GM12878 (cell line): ENCODE measurements at regions not wholly inside any gene's neighbourhood (a gene's known extent, or its start where the extent isn't known, plus 50 kb on each side); places are given as distances from the start of the nearest gene placed in this dataset.

Source experiments
- ATAC-seq: fragments of 200-7000 bp; cut with Tn5 transposase; 3 replicates; pipeline ENCODE4 v1.9.1; 2020; ENCODE audit warnings: mild to moderate bottlenecking, moderate library complexity
- BruUV-seq: library from RNA; stranded (reverse); fragments of 400-500 nt; replicated peaks from 2 replicates; lab custom pipeline; 2021; lab: Mats Ljungman, UMichigan
- CTCF ChIA-PET: fragments of 300-600 bp; sonication (Branson Sonifier 250); formaldehyde crosslinking; extraction: SDS; loops from one replicate; lab custom pipeline; 2021; ENCODE audit warnings: inconsistent platforms; lab: Yijun Ruan, JAX
- POLR2A ChIA-PET: fragments of 350-600 bp; formaldehyde crosslinking; extraction: SDS; loops from one replicate; lab custom pipeline; 2021; ENCODE audit warnings: inconsistent platforms; lab: Charles Lee
- RAD21 ChIA-PET: fragments of 300-600 bp; sonication (Branson Sonifier 250); formaldehyde crosslinking; loops from one replicate; lab custom pipeline; 2023; ENCODE audit warnings: antibody characterized with exemption; ENCODE audit not compliant: unreplicated experiment; lab: Charles Lee
- SMC1A ChIA-PET: fragments of 300-600 bp; sonication (Branson Sonifier 250); formaldehyde crosslinking; loops from one replicate; lab custom pipeline; 2023; ENCODE audit not compliant: unreplicated experiment, uncharacterized antibody; lab: Charles Lee
- DNase-seq: peaks from one replicate; pipeline ENCODE4 v3.0.0-alpha.2; 2011; ENCODE audit warnings: low read depth, low spot score
- FAIRE-seq: peaks from 3 replicates; lab custom pipeline; 2011; peaks lifted over from hg19 to GRCh38; lab: Jason Lieb, UNC
- H2AFZ ChIP-seq: 2 replicates; pipeline ENCODE4 v1.6.0; 2011; ENCODE audit warnings: low read depth, low read length, control low read depth; ENCODE audit not compliant: control insufficient read depth
- H3K27ac ChIP-seq: 2 replicates; pipeline ENCODE4 v1.5.1; 2011; ENCODE audit warnings: control low read depth; ENCODE audit not compliant: control insufficient read depth, insufficient read depth
- H3K27me3 ChIP-seq, 2 experiments: replicated peaks in 1 of 2; 2 replicates each; pipeline versions ENCODE4 v1.6.0 to v1.6.1; 2011; ENCODE audit warnings: low read length in 1 of 2; ENCODE audit not compliant: control insufficient read depth in 2 of 2, insufficient read depth in 2 of 2
- H3K36me3 ChIP-seq, 2 experiments: 2 replicates each; pipeline ENCODE4 v1.5.1; 2011; ENCODE audit warnings: low read length in 1 of 2; ENCODE audit not compliant: control insufficient read depth in 2 of 2, insufficient read depth in 2 of 2
- H3K4me1 ChIP-seq: 2 replicates; pipeline ENCODE4 v1.6.1; 2011; ENCODE audit warnings: mild to moderate bottlenecking, low read length, moderate library complexity, mixed read lengths; ENCODE audit not compliant: control insufficient read depth, insufficient read depth
- H3K4me2 ChIP-seq: 2 replicates; pipeline ENCODE4 v1.6.0; 2011; ENCODE audit warnings: control low read depth; ENCODE audit not compliant: control insufficient read depth, insufficient read depth
- H3K4me3 ChIP-seq: fragments of 200-600 bp; sonication (generic); 2 replicates; pipeline ENCODE4 v1.5.1; 2016
- H3K79me2 ChIP-seq: 2 replicates; pipeline ENCODE4 v1.6.0; 2011; ENCODE audit warnings: low read length; ENCODE audit not compliant: control insufficient read depth, insufficient read depth
- H3K9ac ChIP-seq: 2 replicates; pipeline ENCODE4 v1.8.0; 2011; ENCODE audit warnings: low read length, control low read depth, mixed read lengths; ENCODE audit not compliant: control insufficient read depth, insufficient read depth
- H3K9me3 ChIP-seq: replicated peaks from 3 replicates; pipeline ENCODE4 v1.5.1; 2011; ENCODE audit warnings: mild to moderate bottlenecking, low read length; ENCODE audit not compliant: control insufficient read depth, insufficient read depth
- H4K20me1 ChIP-seq: 2 replicates; pipeline ENCODE4 v1.6.0; 2011; ENCODE audit not compliant: control insufficient read depth, insufficient read depth
- BACH1 ChIP-seq: fragments of 450-650 bp; IDR thresholded peaks from 2 replicates; pipeline ENCODE4 v1.6.1; 2017; ENCODE audit warnings: mild to moderate bottlenecking, borderline replicate concordance
- CHD4 ChIP-seq: fragments of 200-600 bp; sonication (generic); IDR thresholded peaks from 2 replicates; pipeline ENCODE4 v1.6.1; 2016; ENCODE audit warnings: mild to moderate bottlenecking
- E2F8 ChIP-seq: fragments of 450-650 bp; IDR thresholded peaks from 2 replicates; pipeline ENCODE4 v1.6.1; 2018; ENCODE audit warnings: mild to moderate bottlenecking, low read depth, moderate library complexity; ENCODE audit not compliant: partially characterized antibody
- FOXM1 ChIP-seq: IDR thresholded peaks from 2 replicates; pipeline ENCODE4 v1.6.1; 2012; ENCODE audit warnings: low read depth, mild to moderate bottlenecking, inconsistent platforms, low read length, moderate library complexity
- HCFC1 ChIP-seq: fragments of 150-350 bp; IDR thresholded peaks from 2 replicates; pipeline ENCODE4 v1.6.1; 2014; ENCODE audit warnings: low read length
- HSF1 ChIP-seq: fragments of 150-350 bp; IDR thresholded peaks from 2 replicates; pipeline ENCODE4 v1.6.1; 2014; ENCODE audit warnings: mild to moderate bottlenecking, low read depth, low read length
- MYC ChIP-seq: IDR thresholded peaks from 2 replicates; pipeline ENCODE4 v1.6.1; 2011; ENCODE audit warnings: mild to moderate bottlenecking, low read length, moderate library complexity, inconsistent platforms; ENCODE audit not compliant: insufficient read depth, insufficient replicate concordance, insufficient read length, severe bottlenecking
- NFYB ChIP-seq: IDR thresholded peaks from 2 replicates; pipeline ENCODE4 v1.6.1; 2011; ENCODE audit warnings: low read depth, mild to moderate bottlenecking, low read length, improper control_type of control experiment, moderate library complexity; ENCODE audit not compliant: insufficient read depth
- PAX5 ChIP-seq: IDR thresholded peaks from 2 replicates; pipeline ENCODE4 v1.6.1; 2011; ENCODE audit warnings: low read depth, low read length, borderline replicate concordance
- POLR2A ChIP-seq: IDR thresholded peaks from 2 replicates; pipeline ENCODE4 v1.6.1; 2011; ENCODE audit warnings: low read depth, mild to moderate bottlenecking, low read length
- POLR2AphosphoS5 ChIP-seq: IDR thresholded peaks from 2 replicates; pipeline ENCODE4 v1.6.1; 2011; ENCODE audit warnings: mild to moderate bottlenecking, low read length, inconsistent platforms
- RFX5 ChIP-seq: IDR thresholded peaks from 2 replicates; pipeline ENCODE4 v1.6.1; 2011; ENCODE audit warnings: low read depth, low read length, improper control_type of control experiment
- TAF1 ChIP-seq: IDR thresholded peaks from 2 replicates; pipeline ENCODE4 v1.6.1; 2011; ENCODE audit warnings: mild to moderate bottlenecking, low read depth, low read length, borderline replicate concordance
- TCF3 ChIP-seq: IDR thresholded peaks from 2 replicates; pipeline ENCODE4 v1.6.1; 2012; ENCODE audit warnings: low read depth, mild to moderate bottlenecking, low read length, borderline replicate concordance; ENCODE audit not compliant: insufficient read depth
- ZBED1 ChIP-seq: IDR thresholded peaks from 2 replicates; pipeline ENCODE4 v1.6.1; 2016; ENCODE audit warnings: borderline replicate concordance
- WGBS: methylation state at CpG from one replicate; pipeline ENCODE4 v1.1.6; 2016; ENCODE audit warnings: low lambda C conversion rate; ENCODE audit not compliant: insufficient replicate concordance, insufficient coverage; ENCODE audit errors: missing lambda C conversion rate; 5-methylcytosine and 5-hydroxymethylcytosine counted together
- in situ Hi-C: fragments of 300-500 bp; cut with MboI; formaldehyde crosslinking; loops from 9 replicates; pipeline ENCODE4 v1.14.3; 2018; ENCODE audit warnings: mixed read lengths
- intact Hi-C: fragments of 100-400 bp; cut with micrococcal nuclease; formaldehyde crosslinking; loops from one replicate; pipeline ENCODE4 v1.14.2; 2022; ENCODE audit not compliant: unreplicated experiment

- intact Hi-C loops (no loop called here), in situ Hi-C loops (no loop called here)
- ChIA-PET RAD21 (no interaction called here), SMC1A (no interaction called here), POLR2A (interaction anchor here (0.6 kb wide), 1 partner anchor 1111 kb away, joined by 3 read pairs; no protein-coding TSS in a partner anchor), CTCF (no interaction called here)
- H3K36me3 ChIP-seq = no peaks in the 10 kb centered on the region
- H3K27me3 ChIP-seq = peaks cover 4 to 9% of the 10 kb centered on the region in 2 experiments
- no peak for ATAC-seq
- H3K79me2 ChIP-seq = no peaks in the 10 kb centered on the region
- H3K4me2 ChIP-seq = no peak overlapping the region
- H2AFZ ChIP-seq = no peak overlapping the region
- WGBS = 41% methylated on average over 9 of the region's 9 CpGs
- H3K4me3 ChIP-seq = no peak overlapping the region
- TF ChIP-seq ZBED1 (no peak), MYC (no peak), BACH1 (no peak), CHD4 (no peak), POLR2AphosphoS5 (no peak), HCFC1 (no peak), NFYB (no peak)
- no peaks in the 10 kb centered on the region for H3K4me1 ChIP-seq
- H3K9ac ChIP-seq = no peak overlapping the region
- H3K9me3 ChIP-seq = no peaks in the 10 kb centered on the region; the same call in 2 of the 3 replicates
- no peaks in the 10 kb centered on the region for H4K20me1 ChIP-seq
- no peak for DNase-seq
- no TSS peak for BruUV-seq
- FAIRE-seq = no peak
- no peak overlapping the region for H3K27ac ChIP-seq
Observed at GRCh38 chr12:107331471-107331870, 238.1 kb upstream of the CRY1 start.

GRCh38 chr12:107331912-107332311, 238.6 kb upstream of the CRY1 start:
- POLR2A ChIA-PET = interaction anchor here (0.6 kb wide), 1 partner anchor 1111 kb away, joined by 3 read pairs; no protein-coding TSS in a partner anchor
- intact Hi-C loops = no loop called here
- TF ChIP-seq MYC (no peak), TCF3 (no peak), POLR2A (no peak), E2F8 (no peak), FOXM1 (no peak), HSF1 (no peak), PAX5 (no peak), RFX5 (no peak), TAF1 (no peak)

More at GRCh38 chr12:107331912-107332311, 238.6 kb upstream of the CRY1 start:
- SMC1A ChIA-PET = no interaction called here
- Histone ChIP-seq H3K9ac (no peak overlapping the region), H3K4me3 (no peak overlapping the region), H3K79me2 (no peaks in the 10 kb centered on the region), H3K27me3 (peaks cover 4 to 9% of the 10 kb centered on the region in 2 experiments), H3K4me2 (no peak overlapping the region), H2AFZ (no peak overlapping the region), H3K9me3 (no peaks in the 10 kb centered on the region; the same call in 2 of the 3 replicates), H4K20me1 (no peaks in the 10 kb centered on the region), H3K4me1 (no peaks in the 10 kb centered on the region), H3K27ac (no peak overlapping the region), H3K36me3 (no peaks in the 10 kb centered on the region)
- CTCF ChIA-PET = no interaction called here
- ATAC-seq = no peak
- DNase-seq = no peak
- RAD21 ChIA-PET = no interaction called here
- FAIRE-seq = no peak
- no TSS peak for BruUV-seq
- in situ Hi-C loops = no loop called here
- WGBS = 23% methylated on average over 11 of the region's 11 CpGs
